HG02798 (cell line): ENCODE measurements at regions not wholly inside any gene's neighbourhood (a gene's known extent, or its start where the extent isn't known, plus 50 kb on each side); places are given as distances from the start of the nearest gene placed in this dataset.

Experiments used
- ATAC-seq: cut with Tn5 transposase; IDR thresholded peaks from one replicate; pipeline ENCODE4 v1.9.1; 2021; ENCODE audit warnings: mild to moderate bottlenecking; ENCODE audit not compliant: unreplicated experiment, poor library complexity

DNA sequence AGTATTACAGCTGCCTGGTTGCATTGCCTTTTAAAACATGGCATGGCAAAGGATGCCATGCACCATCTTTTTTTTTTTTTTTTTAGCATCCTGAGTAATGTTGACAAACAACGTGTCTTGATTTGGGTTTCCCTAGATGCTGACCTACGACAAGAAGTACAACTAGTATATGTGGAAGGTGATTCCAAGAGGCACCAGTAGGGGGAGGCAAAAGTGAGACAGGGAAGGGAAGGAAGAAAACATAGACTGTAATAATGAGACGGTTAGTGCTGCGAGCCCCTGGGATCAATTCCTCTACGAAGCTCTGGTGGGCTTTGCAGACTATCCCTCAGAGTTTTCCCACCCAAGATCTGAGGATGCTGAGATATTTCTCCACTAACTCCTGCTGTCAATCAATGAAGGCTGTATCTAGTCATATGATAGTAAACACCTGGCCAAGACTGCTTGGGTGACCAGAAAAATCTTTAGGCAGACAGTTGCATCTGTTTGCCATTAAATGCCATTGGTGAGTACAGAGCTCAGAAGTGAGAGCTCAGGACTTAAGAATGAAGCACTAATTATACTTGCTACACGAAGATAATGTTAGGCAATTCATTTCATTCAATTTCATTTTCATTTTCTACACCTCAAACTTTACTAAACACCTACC, 458.6 kb upstream of the GOT2 start:
- ATAC-seq, result peak; percentile 86

- no peak for ATAC-seq
Measured at GRCh38 chr16:59190731-59191130, 456.6 kb upstream of the GOT2 start.

GRCh38 chr16:59188029-59188428, 453.9 kb upstream of the GOT2 start:
- ATAC-seq, result no peak

DNA sequence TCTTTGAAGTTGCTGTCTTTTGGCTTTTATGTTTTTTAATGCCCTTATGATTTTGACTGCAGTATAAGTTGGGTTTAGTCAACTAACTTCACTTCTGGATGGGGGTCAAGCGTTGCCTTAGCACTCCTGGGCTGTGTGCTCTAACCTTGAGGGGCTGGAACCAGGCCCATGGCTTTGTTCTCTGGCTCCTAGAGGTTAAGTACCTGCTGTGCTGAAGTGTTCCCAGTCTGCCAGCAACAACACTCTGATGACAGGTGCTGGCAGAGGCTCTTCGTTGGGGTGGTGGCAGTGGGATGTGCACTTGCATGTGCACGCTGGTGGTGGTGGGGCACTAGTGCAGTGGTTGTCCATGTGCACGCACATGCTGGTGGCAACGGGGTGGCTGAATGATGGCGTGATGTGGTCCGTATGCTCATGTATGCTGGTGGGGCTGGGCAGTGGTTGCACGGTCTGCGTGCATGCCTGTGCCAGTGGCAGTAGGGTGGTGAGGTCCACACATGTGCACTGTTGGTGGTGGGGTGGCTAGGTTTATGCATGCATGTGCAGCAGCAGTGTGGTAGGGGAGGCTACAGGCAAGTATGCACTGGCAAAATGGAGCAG, 447.8 kb upstream of the GOT2 start:
- ATAC-seq, result no peak

DNA sequence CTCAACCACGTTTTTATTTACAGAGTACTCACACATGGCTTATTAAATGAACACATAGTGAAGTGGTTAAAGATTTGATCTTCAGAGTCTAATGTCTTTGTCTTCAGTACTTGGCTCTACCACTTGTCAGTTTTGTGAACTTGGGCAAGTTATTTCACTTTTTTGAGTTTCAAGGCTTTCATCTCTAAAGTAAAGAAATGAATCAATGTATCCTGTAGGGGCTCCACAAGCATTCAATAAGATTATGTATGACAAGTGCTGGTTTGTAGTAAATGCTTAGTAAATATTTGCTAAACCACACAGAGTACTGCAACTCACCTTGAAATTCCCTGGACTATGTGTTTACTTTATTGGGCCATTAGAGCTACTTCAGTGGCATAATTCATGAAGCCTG, 446.0 kb upstream of the GOT2 start:
- ATAC-seq, result no peak

- no peak for ATAC-seq
Measured at GRCh38 chr16:59179446-59180082, 445.4 kb upstream of the GOT2 start.

GRCh38 chr16:59173408-59173831, 439.3 kb upstream of the GOT2 start:
- no peak for ATAC-seq

DNA sequence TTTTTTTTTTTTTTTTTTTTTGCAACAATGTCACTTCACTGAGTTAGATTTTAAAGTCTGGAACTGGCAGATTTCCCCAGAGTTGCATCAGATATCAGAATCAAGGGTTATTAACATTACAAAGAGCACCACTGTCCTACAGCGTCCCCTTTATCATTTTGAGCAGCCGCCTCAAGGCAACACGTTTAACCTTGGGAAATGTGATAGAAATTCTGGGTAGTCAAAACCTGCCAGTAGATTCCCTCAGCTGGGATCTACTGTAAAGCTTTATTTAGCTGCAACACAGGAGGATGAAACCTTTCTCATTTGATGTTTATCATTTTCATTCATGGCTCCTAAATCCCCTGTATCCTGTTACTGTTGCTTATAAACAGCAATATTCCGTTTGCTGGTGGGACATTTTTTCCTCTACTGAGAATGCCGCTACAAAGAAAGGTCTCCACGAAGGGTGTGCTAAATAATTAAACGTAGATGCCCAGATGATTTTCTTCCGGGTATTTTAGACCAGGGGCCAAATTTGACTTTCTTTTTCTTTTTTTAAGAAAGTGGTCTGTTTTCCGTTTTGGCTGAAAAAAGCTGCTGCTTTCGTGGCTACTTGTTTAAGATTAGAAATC, 436.1 kb upstream of the GOT2 start:
- ATAC-seq, result no peak

DNA sequence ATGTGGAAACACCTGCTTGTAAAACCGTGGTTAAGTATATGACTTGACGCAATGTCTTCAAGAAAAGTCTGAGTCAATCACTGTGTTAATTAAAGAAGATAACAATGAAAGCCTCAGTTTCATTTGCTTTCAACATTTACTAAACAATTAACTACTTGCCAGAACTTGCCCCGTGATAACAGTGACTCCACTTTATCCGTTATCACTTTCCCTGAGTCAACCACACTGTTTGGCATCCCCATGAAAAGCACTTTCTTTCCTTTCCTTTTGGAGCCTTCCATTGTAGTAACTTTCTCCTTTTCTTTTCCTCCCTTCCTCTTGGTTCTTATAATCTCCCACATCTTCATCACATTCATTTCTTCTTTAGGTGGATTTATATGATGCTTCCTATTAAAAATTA, 435.1 kb upstream of the GOT2 start:
- ATAC-seq, result no peak

- ATAC-seq, result no peak
Measured at GRCh38 chr16:59168461-59169114, 434.5 kb upstream of the GOT2 start.

GRCh38 chr16:59164461-59164860, 430.3 kb upstream of the GOT2 start:
- no peak for ATAC-seq

DNA sequence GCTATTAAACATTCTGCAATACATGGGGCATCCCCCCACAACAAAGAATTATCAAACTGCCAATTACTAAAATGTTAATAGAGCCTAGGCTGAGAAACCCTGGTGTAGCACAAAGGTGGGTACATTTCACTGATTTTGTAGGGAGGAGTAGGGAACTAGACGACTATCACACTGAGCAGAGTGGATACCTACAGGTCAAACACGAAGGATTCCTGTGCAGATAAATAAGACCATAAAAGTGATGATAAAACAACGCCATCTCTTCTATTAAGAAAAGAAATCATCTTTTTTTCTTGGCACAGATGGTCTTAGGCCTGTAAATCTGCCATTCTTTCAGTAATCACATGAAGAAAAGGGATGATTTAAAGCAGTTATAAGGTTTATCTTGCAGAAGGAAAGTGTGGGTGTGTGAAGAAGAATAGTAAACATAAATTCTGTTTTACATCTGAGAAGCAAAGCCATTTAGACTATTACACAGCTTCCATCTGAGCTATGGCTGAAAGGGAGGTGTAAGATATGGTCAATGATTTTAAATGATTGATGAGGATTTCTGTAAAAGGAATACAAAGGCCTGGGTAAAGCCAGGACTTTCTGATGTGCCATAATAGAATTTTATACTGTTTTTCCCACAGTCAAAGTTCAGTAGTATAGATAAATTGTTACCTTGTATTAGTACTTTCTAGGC, 429.4 kb upstream of the GOT2 start:
- ATAC-seq, result no peak

DNA sequence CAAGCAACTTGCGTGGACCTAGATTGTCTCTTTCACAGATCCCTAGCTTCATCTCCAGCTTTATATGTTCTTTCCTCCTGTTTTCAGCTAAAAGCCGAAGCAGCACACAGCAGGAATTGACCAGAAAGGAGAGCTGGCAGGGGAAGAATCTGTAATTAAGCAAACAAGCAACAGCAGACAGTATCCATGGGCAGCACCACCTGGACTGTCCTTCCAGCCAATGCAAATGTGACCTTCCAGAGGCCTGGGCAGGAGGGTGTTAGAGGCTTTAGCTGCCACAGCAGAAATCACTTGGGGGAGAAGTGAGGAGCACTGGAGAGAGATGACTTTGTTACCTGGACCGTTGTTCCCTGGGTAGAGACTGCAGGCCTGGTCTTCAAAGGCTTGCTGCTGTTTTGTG, 427.6 kb upstream of the GOT2 start:
- ATAC-seq, result no peak

GRCh38 chr16:59154295-59154694, 420.2 kb upstream of the GOT2 start:
- ATAC-seq, result no peak

DNA sequence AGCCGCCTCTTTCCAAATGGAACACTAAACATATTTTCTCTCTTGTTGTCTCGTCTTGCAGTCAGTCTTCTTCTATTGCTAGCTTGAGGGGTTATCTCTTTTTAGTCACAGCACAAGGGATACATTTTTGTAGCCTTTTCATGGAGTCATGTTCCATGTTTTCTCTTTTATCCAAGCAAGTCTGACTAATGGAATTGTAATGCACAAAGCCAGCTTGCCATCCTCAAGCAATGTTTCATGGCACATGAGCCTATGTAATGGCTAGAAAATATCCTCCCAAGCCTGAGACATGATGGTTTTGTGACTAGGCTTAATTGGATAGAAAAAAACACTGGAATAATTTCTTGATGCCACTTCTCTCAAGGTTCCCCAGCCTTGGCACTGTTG, 414.6 kb upstream of the GOT2 start:
- ATAC-seq, result no peak

GRCh38 chr16:59148056-59148768, 414.1 kb upstream of the GOT2 start:
- no peak for ATAC-seq

- no peak for ATAC-seq
Measured at GRCh38 chr16:59146140-59146539, 412.0 kb upstream of the GOT2 start.

- no peak for ATAC-seq
Measured at GRCh38 chr16:59144841-59145240, 410.7 kb upstream of the GOT2 start.

DNA sequence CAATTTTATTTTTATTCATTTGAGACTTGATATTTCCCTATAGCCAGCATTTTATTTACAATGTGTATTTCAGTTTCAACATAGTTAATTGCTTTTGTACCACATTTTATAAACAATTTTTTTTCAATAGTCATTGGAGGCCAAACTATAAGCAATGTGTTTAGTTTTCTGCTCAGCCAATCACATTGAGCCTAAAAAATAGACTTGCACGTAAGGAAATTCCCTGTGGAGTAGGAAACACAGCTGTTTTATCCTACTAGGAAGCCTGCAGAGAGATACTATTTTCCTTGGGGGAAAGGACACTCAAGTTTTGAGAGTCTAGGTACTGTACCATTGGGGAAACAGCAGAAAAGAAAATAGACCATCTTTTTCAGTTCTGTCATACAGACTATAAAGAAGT, 410.2 kb upstream of the GOT2 start:
- no peak for ATAC-seq

DNA sequence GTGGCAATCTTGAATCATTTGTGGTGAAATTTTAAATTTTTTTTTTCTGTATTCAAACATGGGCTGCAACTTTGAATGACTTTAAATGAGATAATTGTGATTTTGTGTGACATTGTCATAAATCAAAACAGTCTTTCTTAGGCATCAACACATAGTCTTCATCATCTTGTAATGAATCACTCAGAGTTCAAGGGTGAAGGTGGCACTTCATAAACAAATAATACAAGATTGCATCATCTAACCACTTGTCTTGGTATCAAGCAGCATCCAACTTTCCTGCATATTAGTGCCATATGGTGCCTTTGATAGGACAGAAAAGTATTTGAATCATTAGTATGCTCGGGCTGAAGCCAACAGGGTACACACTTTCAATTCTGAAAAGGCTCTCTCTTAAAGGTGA, 392.4 kb upstream of the GOT2 start:
- ATAC-seq, result no peak
